ENCODE measurements at regions not wholly inside any gene's neighbourhood (a gene's known extent, or its start where the extent isn't known, plus 50 kb on each side); places are given as distances from the start of the nearest gene placed in this dataset.

DNA sequence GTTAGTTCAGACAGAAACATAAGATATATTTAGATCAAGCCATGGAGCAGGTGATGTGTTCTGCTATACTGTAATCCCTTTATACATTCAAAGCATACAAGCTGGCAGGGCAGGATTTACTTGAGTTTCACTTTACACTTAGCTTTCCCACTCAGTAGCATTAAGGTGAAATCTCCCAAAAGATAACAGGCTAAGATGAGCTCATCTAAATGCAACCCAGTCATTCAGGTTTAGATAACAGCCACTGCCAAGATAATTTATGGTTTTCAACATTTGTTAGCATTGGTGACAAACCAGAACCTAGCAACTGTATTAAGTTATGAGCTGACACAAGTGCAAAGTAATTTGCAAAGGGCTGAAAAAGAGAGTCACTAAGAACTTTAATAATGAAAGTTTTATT is 925.1 kb upstream of the ATXN7L3B start:
- no peak overlapping the region for H3K27ac ChIP-seq (ENCODE audit: low read depth in 1 of 2, low read length in 2 of 2)
- Mint-ChIP-seq H3K4me1 (no peaks in the 10 kb centered on the region), H3K9me3 (peaks cover 3 to 11% (median 7%) of the 10 kb centered on the region in 7 donors), H3K36me3 (no peaks in the 10 kb centered on the region), H3K27ac (no peak overlapping the region), H3K27me3 (ENCODE audit: low read depth in 3 of 3) (no peaks in the 10 kb centered on the region), H3K4me3 (no peak overlapping the region)
- H2AFZ ChIP-seq (ENCODE audit: insufficient read depth, low read depth, low read length, poor library complexity, severe bottlenecking) = no peak overlapping the region
- H3K4me3 ChIP-seq (replicated peaks in 1 of 3; ENCODE audit: low read depth in 2 of 3, low read length in 3 of 3) = no peak overlapping the region
- no peak for TF ChIP-seq CTCF (IDR thresholded peaks at IDR 0.05)
- no peaks in the 10 kb centered on the region for H3K36me3 ChIP-seq (replicated peaks in 1 of 2; ENCODE audit: control insufficient read depth in 1 of 2, insufficient read depth in 2 of 2, low read length in 2 of 2)
- H3K9me3 ChIP-seq (replicated peaks in 1 of 2; ENCODE audit: control insufficient read depth in 1 of 2, insufficient read depth in 1 of 2, low read length in 2 of 2) = peaks cover 0 to 2% of the 10 kb centered on the region in 2 donors
- H3K4me2 ChIP-seq (replicated peaks; ENCODE audit: extremely low read depth, low read length, poor library complexity, severe bottlenecking) = no peak overlapping the region
- intact Hi-C loops (cut with micrococcal nuclease) = no loop called here
- no peak for DNase-seq
- no peaks in the 10 kb centered on the region for H3K79me2 ChIP-seq (ENCODE audit: insufficient read depth, low read length)
- no peaks in the 10 kb centered on the region for H3K4me1 ChIP-seq (ENCODE audit: control insufficient read depth in 1 of 2, insufficient read depth in 2 of 2, low read length in 2 of 2)
- H3K27me3 ChIP-seq (ENCODE audit: control insufficient read depth in 2 of 2, insufficient read depth in 2 of 2, low read length in 2 of 2) = no peaks in the 10 kb centered on the region
- H4K20me1 ChIP-seq (ENCODE audit: insufficient read depth, low read length) = no peaks in the 10 kb centered on the region
- H3K9ac ChIP-seq (ENCODE audit: insufficient read depth, low read length, poor library complexity, severe bottlenecking) = no peak overlapping the region

DNA sequence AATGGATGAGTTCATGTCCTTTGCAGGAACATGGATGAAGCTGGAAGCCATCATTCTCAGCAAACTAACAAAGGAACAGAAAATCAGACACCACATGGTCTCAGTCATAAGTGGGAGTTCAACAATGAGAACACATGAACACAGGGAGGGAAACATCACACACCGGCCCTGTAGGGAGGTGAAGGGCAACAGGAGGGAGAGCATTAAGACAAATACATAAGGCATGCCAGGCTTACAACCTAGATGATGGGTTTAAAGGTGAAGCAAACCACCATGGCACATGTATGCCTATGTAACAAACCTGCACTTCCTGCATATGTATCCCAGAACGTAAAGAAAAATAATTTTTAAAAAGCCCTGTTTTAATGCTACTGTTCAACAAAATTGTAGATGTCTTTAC is 914.2 kb upstream of the ATXN7L3B start:
- H3K4me2 ChIP-seq (replicated peaks; ENCODE audit: extremely low read depth, low read length, poor library complexity, severe bottlenecking) = no peak overlapping the region
- no peaks in the 10 kb centered on the region for H3K27me3 ChIP-seq (ENCODE audit: control insufficient read depth in 2 of 2, insufficient read depth in 2 of 2, low read length in 2 of 2)
- no peak for TF ChIP-seq CTCF (IDR thresholded peaks at IDR 0.05)
- H3K4me1 ChIP-seq (ENCODE audit: control insufficient read depth in 1 of 2, insufficient read depth in 2 of 2, low read length in 2 of 2) = no peaks in the 10 kb centered on the region
- no peaks in the 10 kb centered on the region for H3K79me2 ChIP-seq (ENCODE audit: insufficient read depth, low read length)
- H3K4me3 ChIP-seq (replicated peaks in 1 of 3; ENCODE audit: low read depth in 2 of 3, low read length in 3 of 3) = no peak overlapping the region
- Mint-ChIP-seq H3K9me3 (peaks cover 0 to 2% (median 0%) of the 10 kb centered on the region in 7 donors), H3K36me3 (no peaks in the 10 kb centered on the region), H3K27ac (no peak overlapping the region), H3K27me3 (ENCODE audit: low read depth in 3 of 3) (no peaks in the 10 kb centered on the region), H3K4me3 (no peak overlapping the region), H3K4me1 (no peaks in the 10 kb centered on the region)
- H3K9me3 ChIP-seq (replicated peaks in 1 of 2; ENCODE audit: control insufficient read depth in 1 of 2, insufficient read depth in 1 of 2, low read length in 2 of 2) = peaks cover 0 to 7% of the 10 kb centered on the region in 2 donors
- H3K36me3 ChIP-seq (replicated peaks in 1 of 2; ENCODE audit: control insufficient read depth in 1 of 2, insufficient read depth in 2 of 2, low read length in 2 of 2) = no peaks in the 10 kb centered on the region
- H3K9ac ChIP-seq (ENCODE audit: insufficient read depth, low read length, poor library complexity, severe bottlenecking) = no peak overlapping the region
- no peak overlapping the region for H3K27ac ChIP-seq (ENCODE audit: low read depth in 1 of 2, low read length in 2 of 2)
- DNase-seq = no peak
- WGBS (ENCODE audit: insufficient coverage) = 100% methylated on average over 1 of the region's 2 CpGs
- H2AFZ ChIP-seq (ENCODE audit: insufficient read depth, low read depth, low read length, poor library complexity, severe bottlenecking) = no peak overlapping the region
- intact Hi-C loops (cut with micrococcal nuclease) = no loop called here
- H4K20me1 ChIP-seq (ENCODE audit: insufficient read depth, low read length) = no peaks in the 10 kb centered on the region

Data from CD14-positive monocyte (primary cell).